IPS-18c (cell line): ENCODE measurements at regions not wholly inside any gene's neighbourhood (a gene's known extent, or its start where the extent isn't known, plus 50 kb on each side); places are given as distances from the start of the nearest gene placed in this dataset.
"Not testable (repeated sequence)": the region's sequence is repeated elsewhere in the genome, so short reads cannot be mapped to it uniquely, and the experiment has no call there.

Experiments
- H3K4me3 ChIP-seq: 2 replicates; pipeline ENCODE4 v1.7.0; 2013; ENCODE audit warnings: low read depth, mild to moderate bottlenecking, low read length, moderate library complexity; ENCODE audit not compliant: insufficient read depth
- H3K9me3 ChIP-seq: one replicate; pipeline ENCODE4 v1.6.1; 2013; ENCODE audit warnings: mild to moderate bottlenecking, low read length, moderate library complexity; ENCODE audit not compliant: control insufficient read depth, insufficient read depth

DNA sequence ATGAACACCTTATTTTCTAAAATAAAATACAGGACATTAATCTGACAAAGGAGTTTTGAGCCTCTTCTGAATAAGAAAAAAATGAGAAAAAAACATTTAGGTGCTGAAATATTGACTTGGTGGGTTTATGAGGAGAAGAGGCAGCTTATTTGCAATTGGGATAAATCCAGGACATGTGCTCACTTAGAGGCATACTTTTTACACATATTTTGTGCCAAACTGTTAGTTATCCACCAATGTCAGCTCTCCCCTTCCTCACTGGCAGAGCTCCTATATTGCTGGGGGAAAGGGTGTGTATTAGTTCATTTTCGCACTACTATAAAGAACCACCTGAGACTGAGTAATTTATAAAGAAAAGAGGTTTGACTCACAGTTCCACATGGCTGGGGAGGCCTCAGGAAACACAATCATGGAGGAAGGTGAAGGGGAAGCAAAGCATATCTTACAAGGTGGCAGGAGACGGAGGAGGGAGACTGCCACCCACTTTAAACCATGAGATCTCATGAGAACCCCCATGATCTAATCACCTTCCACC, 135.4 kb upstream of the EGLN3 start:
- Histone ChIP-seq H3K4me3 (no peak overlapping the region), H3K9me3 (no peaks in the 10 kb centered on the region)

DNA sequence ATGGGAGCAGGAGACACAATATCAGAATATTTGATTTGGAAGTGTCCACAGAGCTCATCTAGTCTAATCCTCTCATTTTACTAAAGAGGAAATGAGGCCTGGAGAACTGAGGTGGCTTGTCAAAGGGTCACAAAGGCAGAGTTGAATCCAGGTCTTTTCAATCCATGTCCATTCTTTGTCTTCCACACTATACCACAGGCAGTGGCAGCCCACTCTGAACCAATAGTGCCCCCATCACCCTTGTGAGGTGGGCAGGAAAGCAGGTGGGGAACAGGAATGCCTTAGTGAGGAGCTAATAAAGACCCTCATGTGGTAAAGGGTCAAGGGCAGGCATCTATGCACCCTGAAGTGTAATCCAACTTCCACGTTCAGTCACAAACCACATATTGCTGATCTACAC, 134.8 kb upstream of the EGLN3 start:
- H3K9me3 ChIP-seq = no peaks in the 10 kb centered on the region
- H3K4me3 ChIP-seq = no peak overlapping the region

DNA sequence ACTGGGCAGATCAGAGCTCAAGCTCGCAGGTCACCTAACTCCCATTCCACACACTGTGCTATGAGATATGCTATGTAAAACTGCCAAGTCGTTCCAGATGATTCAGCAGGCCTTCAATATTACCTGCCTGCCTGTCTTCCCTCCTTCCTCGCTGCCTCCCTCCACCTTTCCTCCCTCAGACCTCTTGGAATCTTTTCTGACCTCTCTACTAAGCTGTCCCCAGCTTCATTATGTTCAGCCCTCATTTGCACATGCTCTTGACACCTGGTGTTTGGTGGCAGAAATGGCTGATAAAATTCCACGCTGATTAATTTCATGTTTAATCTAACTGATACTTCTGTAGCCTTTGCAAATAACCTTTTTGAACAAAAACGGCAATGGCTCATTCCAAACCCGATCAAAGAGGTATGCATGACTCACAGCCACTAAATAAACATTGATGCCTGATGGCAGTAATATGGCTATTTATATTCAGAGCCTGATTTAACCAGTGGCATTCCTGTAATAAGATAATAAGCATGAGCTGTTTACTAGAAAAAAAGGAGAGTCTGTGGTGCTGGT, 130.8 kb upstream of the EGLN3 start:
- Histone ChIP-seq H3K9me3 (no peaks in the 10 kb centered on the region), H3K4me3 (no peak overlapping the region)

DNA sequence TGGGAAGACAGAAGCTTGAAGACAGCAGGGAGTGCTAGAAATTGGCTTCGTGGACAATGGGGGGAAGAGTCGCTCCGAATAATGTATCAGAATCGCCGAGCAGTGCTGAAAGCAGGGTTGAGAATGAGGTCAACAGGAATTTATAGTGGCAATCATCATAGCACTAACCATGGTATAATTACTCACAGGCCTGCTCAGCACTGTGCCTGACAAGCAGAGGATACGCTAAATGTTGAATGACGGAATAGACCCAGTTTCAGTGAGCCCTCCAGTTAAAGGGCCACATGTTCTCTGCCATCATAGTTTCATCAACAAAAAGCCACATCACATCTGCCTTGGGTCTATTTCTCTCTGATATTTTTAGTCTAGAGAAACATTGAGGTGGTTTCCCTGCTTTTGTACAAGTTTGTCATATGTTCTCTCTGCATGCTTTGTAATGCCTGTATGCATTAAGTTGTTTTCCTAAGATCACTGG, 130.3 kb upstream of the EGLN3 start:
- Histone ChIP-seq H3K9me3 (no peaks in the 10 kb centered on the region), H3K4me3 (no peak overlapping the region)

DNA sequence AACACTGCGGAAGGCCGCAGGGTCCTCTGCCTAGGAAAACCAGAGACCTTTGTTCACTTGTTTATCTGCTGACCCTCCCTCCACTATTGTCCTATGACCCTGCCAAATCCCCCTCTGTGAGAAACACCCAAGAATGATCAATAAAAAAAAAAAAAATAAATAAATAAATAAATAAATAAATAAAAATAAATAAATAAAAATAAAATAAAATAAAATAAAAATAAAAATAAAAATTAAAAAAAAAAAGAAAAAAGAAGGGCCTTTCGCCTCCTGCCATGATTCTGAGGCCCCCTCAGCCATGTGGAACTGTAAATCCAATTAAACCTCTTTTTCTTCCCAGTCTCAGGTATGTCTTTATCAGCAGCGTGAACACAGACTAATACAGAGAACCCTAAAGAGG, 128.8 kb upstream of the EGLN3 start:
- not testable (repeated sequence) for H3K9me3 ChIP-seq, H3K4me3 ChIP-seq

DNA sequence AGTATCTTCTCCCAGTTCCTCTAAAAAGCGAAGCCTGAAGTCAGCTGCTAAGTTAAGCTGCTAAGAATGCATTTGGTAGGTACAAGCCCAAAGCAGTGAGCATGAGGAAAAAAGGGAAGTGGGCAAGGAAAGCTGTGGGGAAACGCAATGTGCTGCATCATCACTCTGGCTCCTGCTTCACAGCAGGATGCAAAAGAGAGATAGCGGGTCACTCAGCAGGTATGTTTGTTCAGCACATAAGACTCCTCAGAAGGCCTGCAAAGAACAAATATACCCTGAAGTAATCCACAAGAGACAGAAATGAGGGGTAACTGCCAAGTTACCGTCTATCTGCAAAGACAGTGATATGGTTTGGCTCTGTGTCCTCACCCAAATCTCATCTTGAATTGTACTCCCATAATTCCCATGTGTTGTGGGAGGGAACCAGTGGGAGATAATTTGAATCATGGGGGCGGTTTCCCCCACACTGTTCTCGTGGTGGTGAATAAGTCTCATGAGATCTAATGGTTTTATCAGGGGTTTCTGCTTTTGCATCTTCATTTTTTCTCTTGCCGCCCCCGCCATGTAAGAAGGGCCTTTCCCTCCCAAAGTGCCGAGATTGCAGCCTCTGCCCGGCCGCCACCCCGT, 127.4 kb upstream of the EGLN3 start:
- no peaks in the 10 kb centered on the region for H3K9me3 ChIP-seq
- no peak overlapping the region for H3K4me3 ChIP-seq

DNA sequence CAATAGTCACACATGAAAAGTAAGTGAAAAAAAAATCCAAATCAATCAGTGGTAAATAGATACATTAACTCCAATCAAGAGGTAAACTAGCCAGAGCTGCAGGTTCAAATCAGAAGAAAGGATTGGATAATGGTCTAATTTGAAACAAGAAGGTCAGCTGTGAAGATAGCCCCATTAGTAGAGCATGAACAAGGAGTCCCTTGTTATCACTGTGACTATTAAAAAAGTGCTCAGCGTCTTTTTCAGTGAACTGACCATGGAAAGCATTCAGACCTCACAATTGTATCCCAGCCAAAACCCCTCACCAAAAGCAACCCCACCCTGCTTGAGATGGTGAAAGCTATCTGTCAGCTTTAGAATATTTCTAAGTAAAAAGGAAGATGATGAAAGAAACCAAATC, 125.0 kb upstream of the EGLN3 start:
- H3K4me3 ChIP-seq = no peak overlapping the region
- no peaks in the 10 kb centered on the region for H3K9me3 ChIP-seq

DNA sequence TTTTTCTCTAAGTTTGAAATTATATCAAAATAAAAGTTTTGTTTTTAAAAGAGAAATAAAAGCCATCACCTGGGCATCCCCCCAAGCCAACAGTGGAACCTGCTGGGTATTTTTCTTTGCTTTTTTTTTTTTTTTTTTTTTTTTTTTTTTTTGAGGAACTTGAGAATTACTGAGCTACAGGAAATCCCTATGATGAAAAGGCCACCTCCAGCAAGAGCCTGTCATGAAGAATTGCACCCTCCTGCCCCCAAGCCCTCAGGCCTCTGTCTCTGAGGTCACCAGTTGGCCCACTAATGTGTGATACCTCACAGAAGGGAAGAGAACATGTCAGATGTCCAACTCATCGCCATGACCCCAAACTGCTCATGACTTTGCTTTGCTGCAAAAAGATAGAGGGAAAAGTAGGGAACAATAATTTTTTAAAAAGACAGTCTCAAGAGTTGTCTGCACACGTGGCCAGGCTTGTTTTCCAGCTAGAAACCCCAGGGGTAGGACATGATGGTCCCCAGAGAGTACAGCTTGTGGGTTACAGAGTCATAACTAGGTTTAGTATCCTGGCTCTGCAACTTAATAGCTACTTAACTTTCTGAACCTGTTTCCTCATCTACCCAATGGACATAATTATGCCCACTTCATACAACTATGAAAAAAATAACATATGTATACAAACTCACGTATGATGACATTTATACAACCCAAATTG, 124.3 kb upstream of the EGLN3 start:
- no peak overlapping the region for H3K4me3 ChIP-seq

DNA sequence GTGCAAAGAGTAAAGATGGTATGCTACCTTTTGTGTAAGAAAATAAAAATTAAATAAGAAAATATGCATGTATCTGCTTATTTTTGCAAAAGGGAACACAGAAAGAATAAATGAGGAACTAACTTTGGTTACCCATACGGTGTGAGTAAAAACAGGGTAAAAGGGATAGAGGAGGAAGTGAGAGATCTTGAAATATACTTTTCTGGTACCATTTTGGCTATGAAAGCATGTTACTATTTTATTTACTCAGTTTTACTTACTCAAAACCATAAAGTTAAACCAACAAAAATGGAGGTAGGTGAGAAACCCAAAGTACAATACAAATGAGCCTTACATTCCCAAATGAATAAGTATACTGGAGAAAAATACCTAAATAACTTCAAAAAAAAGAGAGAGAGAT, 122.0 kb upstream of the EGLN3 start:
- Histone ChIP-seq H3K4me3 (no peak overlapping the region), H3K9me3 (no peaks in the 10 kb centered on the region)

More for the DNA sequence above, 124.3 kb upstream of the EGLN3 start:
- no peaks in the 10 kb centered on the region for H3K9me3 ChIP-seq

DNA sequence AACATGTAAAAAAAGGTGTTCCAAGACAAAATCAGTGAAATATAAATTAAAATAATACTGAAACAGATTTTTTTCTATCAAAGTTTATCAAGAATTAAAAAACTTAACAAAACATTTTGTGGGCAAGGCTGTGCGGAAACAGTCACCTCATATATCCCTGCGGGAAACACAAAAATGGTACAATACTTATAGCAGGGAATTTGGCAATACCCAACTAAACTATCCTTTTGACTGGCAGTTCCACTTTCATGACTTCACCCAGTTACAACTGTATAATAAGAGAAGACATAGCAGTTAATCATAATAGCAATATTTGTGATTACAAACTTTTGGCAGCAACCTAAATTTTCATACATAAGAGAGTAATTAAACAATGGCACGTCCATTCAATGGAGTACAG, 121.5 kb upstream of the EGLN3 start:
- H3K9me3 ChIP-seq = no peaks in the 10 kb centered on the region

DNA sequence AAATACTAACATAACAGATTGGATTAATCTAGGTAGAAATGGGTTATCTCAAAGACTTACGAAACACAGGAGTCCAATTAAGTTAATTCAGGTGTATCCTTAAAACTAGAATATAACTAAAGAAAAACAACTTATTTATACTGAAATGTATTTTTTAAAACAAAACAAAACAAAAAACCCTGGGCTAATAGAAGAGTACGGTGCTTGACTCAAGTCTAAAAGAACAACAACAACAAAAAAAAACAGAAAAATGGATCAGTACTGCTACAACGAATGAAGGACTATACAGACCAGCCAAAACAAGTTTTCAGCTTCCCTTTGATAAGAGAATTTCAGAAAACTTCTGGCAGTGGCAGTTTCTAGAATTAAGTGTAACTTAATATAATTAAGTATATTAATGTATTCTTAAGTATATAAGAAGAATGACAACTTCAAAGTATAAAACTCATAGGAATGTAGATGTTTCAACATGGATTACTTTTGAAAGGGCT, 120.1 kb upstream of the EGLN3 start:
- H3K4me3 ChIP-seq = no peak overlapping the region
- H3K9me3 ChIP-seq = no peaks in the 10 kb centered on the region

More for the DNA sequence above, 121.5 kb upstream of the EGLN3 start:
- H3K4me3 ChIP-seq = no peak overlapping the region

DNA sequence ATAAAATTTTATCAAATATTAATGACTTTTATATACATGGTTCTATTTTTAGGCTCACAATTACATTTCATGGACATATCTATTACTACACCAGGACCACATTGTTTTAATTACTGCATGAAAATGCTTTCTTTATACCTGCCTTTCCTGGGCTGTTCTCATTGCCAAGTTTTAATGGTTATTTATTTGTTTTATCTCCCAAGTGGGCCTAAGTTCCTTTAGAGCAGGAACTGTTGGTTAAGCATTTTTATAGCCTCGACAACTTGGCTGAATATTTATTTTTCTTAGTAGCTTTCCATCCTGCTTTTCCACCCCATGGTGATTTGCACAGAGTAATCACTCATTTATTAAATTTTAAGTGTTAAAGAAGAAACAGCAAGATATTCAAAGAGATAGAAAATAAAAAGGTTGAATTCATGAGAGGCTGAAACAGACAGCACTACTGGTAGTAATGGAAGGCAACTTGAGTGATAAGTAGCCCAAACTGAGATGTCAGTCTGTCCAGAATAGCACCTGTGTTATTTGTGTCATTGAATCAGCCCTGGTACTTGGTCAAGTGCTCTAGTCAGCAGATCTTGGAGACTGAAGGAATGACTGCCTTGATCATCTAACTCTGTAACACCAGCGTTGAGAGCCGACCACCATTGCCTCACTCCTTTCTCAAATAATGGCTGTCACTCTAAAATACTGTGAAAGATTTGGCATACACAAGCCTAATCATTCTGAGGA, 119.1 kb upstream of the EGLN3 start:
- no peaks in the 10 kb centered on the region for H3K9me3 ChIP-seq
- no peak overlapping the region for H3K4me3 ChIP-seq

DNA sequence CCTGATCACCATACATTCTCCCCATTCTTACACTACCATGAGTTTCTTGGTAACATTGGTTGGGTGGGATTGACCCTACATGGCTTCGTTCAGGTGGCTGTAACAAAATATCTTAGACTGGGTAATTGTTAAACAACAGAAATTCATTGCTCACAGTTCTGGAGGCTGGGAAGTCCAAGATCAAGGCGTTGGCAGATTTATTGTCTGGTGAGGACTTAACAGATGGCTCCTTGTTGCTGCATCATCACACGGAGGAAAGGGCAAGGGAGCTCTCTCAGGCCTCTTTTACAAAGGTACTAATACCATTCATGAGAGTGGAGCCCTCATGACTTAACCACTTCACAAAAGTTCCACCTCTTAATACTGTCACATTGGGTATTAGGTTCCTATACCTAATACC, 116.7 kb upstream of the EGLN3 start:
- H3K4me3 ChIP-seq = no peak overlapping the region
- H3K9me3 ChIP-seq = no peaks in the 10 kb centered on the region

DNA sequence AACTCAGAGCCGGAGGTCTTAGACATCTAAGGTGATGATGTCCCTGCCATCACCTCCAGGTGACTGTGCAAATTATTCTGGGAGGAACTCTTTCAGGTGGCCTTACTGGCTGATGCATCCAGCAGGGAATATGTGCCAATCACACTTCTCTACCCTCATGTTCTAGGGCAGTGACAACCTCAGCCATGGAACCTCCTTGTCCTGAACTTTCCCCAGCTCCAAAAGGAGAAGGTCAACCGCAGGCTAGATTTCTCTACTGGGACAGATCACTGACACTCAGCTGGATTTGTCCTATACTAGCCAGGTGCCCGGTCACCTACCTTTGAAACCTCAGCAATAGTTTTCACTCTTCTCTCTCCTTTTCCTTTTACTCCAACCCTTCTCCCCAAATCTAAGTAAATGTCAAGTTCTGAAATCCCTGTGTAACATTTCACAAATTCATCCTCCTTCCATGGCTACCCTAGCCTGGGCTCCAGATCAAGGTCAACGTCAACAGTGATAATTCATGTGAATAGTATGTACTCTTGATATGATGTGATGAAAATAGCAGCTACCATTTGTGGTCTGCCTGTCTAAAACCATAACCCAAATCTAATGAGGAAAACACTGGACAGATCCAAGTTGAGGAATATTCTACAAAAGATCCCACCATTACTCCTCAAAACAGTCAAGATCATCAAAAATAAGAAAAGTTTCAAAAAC, 115.0 kb upstream of the EGLN3 start:
- Histone ChIP-seq H3K9me3 (no peaks in the 10 kb centered on the region), H3K4me3 (no peak overlapping the region)

DNA sequence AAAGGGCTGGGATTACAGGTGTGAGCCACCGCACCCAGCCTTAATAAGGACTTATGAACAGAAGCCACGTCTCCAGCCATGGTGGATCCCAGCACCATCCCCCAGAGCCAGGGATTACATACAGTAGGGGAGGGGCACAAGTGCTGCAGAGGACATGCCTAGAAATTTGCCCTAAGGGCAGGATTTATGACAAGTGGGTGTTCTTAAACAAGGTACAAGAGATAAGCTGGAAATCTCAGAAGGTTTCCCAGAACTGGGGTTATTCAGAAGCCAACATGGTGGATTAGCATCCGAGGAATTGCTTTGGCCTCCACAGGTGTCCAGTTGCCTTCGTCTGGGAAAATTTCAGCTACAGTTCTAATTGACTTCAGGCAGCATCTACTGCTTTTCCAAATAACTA, 114.4 kb upstream of the EGLN3 start:
- H3K9me3 ChIP-seq = no peaks in the 10 kb centered on the region
- H3K4me3 ChIP-seq = no peak overlapping the region

DNA sequence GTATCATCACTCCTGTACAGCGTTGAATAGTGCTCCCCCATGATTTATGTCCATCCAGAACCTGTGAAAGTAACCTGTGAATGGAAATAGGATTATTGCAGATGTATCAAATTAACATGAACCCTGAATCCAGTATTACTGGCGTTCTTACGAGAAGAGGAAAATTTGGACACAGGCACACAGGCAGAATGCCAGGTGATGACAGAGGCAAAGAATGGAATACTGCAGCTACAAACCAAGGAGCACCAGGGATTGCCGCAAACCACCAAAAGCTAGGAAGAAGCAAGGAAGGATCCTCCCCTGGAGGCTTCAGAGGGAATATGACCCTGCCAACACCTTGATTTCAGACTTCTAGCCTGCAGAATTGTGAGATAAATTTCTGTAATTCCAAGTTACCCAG, 113.5 kb upstream of the EGLN3 start:
- no peaks in the 10 kb centered on the region for H3K9me3 ChIP-seq
- no peak overlapping the region for H3K4me3 ChIP-seq
